Smooth muscle cell (in vitro differentiated cells): ENCODE measurements at regions not wholly inside any gene's neighbourhood (a gene's known extent, or its start where the extent isn't known, plus 50 kb on each side); places are given as distances from the start of the nearest gene placed in this dataset.

Experiments used
- DNase-seq: peaks from one replicate; lab custom pipeline; 2025; ENCODE audit not compliant: unreplicated experiment; lab: John Stamatoyannopoulos, UW
- H2AFZ ChIP-seq: fragments of 200-600 bp; sonication (generic); 2 replicates; pipeline ENCODE4 v1.6.0; 2016; ENCODE audit warnings: antibody characterized with exemption, low read depth, mild to moderate bottlenecking
- H3F3A ChIP-seq: fragments of 200-600 bp; sonication (generic); 2 replicates; pipeline ENCODE4 v1.6.0; 2017; ENCODE audit warnings: antibody characterized with exemption, low read depth
- H3K27ac ChIP-seq: fragments of 200-600 bp; sonication (generic); 2 replicates; pipeline ENCODE4 v1.5.1; 2016; ENCODE audit warnings: low read depth, mild to moderate bottlenecking
- H3K27me3 ChIP-seq: fragments of 200-600 bp; sonication (generic); 2 replicates; pipeline ENCODE4 v1.6.1; 2016; ENCODE audit warnings: low read depth, mild to moderate bottlenecking
- H3K36me3 ChIP-seq: fragments of 200-600 bp; sonication (generic); 2 replicates; pipeline ENCODE4 v1.5.1; 2016; ENCODE audit warnings: low read depth
- H3K4me1 ChIP-seq: fragments of 200-600 bp; sonication (generic); 2 replicates; pipeline ENCODE4 v1.5.1; 2016; ENCODE audit warnings: low read depth
- H3K4me2 ChIP-seq: fragments of 200-600 bp; sonication (generic); 2 replicates; pipeline ENCODE4 v1.6.0; 2016; ENCODE audit warnings: mild to moderate bottlenecking
- H3K4me3 ChIP-seq: fragments of 200-600 bp; sonication (generic); 2 replicates; pipeline ENCODE4 v1.5.1; 2016; ENCODE audit warnings: mild to moderate bottlenecking
- H3K79me2 ChIP-seq: fragments of 200-600 bp; sonication (generic); 2 replicates; pipeline ENCODE4 v1.6.0; 2016; ENCODE audit warnings: low read depth, mild to moderate bottlenecking
- H3K9ac ChIP-seq: fragments of 200-600 bp; sonication (generic); 2 replicates; pipeline ENCODE4 v1.6.0; 2016; ENCODE audit warnings: low read depth
- H3K9me3 ChIP-seq: fragments of 200-600 bp; sonication (generic); replicated peaks from 2 replicates; pipeline ENCODE4 v1.5.1; 2016; ENCODE audit warnings: low read depth
- H4K20me1 ChIP-seq: fragments of 200-600 bp; sonication (generic); 2 replicates; pipeline ENCODE4 v1.6.0; 2016; ENCODE audit warnings: low read depth
- CTCF ChIP-seq: fragments of 200-600 bp; sonication (generic); IDR thresholded peaks from 2 replicates; pipeline ENCODE4 v1.5.1; 2017; ENCODE audit warnings: borderline replicate concordance, mild to moderate bottlenecking, antibody characterized with exemption; ENCODE audit not compliant: insufficient read depth, poor library complexity, severe bottlenecking
- WGBS: methylation state at CpG from one replicate; pipeline ENCODE4 v1.1.7; 2016; ENCODE audit warnings: low lambda C conversion rate; 5-methylcytosine and 5-hydroxymethylcytosine counted together

GRCh38 chr12:105613887-105614286 lies 283.4 kb downstream of the C12orf75 start:
- Histone ChIP-seq H3K36me3 (no peaks in the 10 kb centered on the region), H3K27ac (no peak overlapping the region), H3K4me2 (no peak overlapping the region), H2AFZ (no peak overlapping the region), H3K4me3 (no peak overlapping the region), H3K79me2 (no peaks in the 10 kb centered on the region), H3K9me3 (no peaks in the 10 kb centered on the region), H3K4me1 (no peaks in the 10 kb centered on the region), H3K9ac (no peak overlapping the region), H3K27me3 (no peaks in the 10 kb centered on the region), H3F3A (no peaks in the 10 kb centered on the region), H4K20me1 (no peaks in the 10 kb centered on the region)
- TF ChIP-seq CTCF, result no peak
- WGBS, result 97% methylated on average over 3 of the region's 3 CpGs
- no peak for DNase-seq

- 68% methylated on average over 7 of the region's 7 CpGs for WGBS
- Histone ChIP-seq H4K20me1 (no peaks in the 10 kb centered on the region), H3K79me2 (no peaks in the 10 kb centered on the region), H3F3A (no peaks in the 10 kb centered on the region), H3K9me3 (no peaks in the 10 kb centered on the region), H3K4me2 (no peak overlapping the region), H3K4me3 (no peak overlapping the region), H3K4me1 (no peaks in the 10 kb centered on the region), H3K27me3 (no peaks in the 10 kb centered on the region), H3K36me3 (no peaks in the 10 kb centered on the region), H2AFZ (peak overlapping the region; percentile 21), H3K27ac (no peak overlapping the region), H3K9ac (no peak overlapping the region)
- TF ChIP-seq CTCF, result no peak
- DNase-seq, result no peak
Measured at GRCh38 chr12:105616971-105617540, 286.6 kb downstream of the C12orf75 start.

GRCh38 chr12:105622220-105622619 lies 291.7 kb downstream of the C12orf75 start:
- H4K20me1 ChIP-seq, result no peaks in the 10 kb centered on the region
- H3K27me3 ChIP-seq, result no peaks in the 10 kb centered on the region
- 95% methylated on average over 2 of the region's 2 CpGs for WGBS
- no peak overlapping the region for H2AFZ ChIP-seq
- no peak for DNase-seq
- no peak overlapping the region for H3K4me3 ChIP-seq
- H3K27ac ChIP-seq, result no peak overlapping the region
- peaks cover 12% of the 10 kb centered on the region for H3K4me1 ChIP-seq
- no peaks in the 10 kb centered on the region for H3K79me2 ChIP-seq
- no peaks in the 10 kb centered on the region for H3K36me3 ChIP-seq
- no peak overlapping the region for H3K9ac ChIP-seq
- H3K9me3 ChIP-seq, result no peaks in the 10 kb centered on the region
- H3K4me2 ChIP-seq, result no peak overlapping the region
- TF ChIP-seq CTCF, result no peak
- H3F3A ChIP-seq, result no peaks in the 10 kb centered on the region
